SU-DHL-6 (cell line): ENCODE measurements at regions not wholly inside any gene's neighbourhood (a gene's known extent, or its start where the extent isn't known, plus 50 kb on each side); places are given as distances from the start of the nearest gene placed in this dataset.

Experiments used
- EZH2phosphoT487 ChIP-seq: fragments of 200-600 bp; sonication (generic), shearing (Covaris generic); conservative IDR thresholded peaks from 2 replicates; pipeline ENCODE4 v1.6.1; 2018; ENCODE audit warnings: mild to moderate bottlenecking, antibody characterized with exemption, low read length, moderate library complexity, mixed read lengths
- TF ChIP-seq, protein P1 (sequence below): fragments of 200-600 bp; sonication (generic); IDR thresholded peaks from one replicate; pipeline ENCODE4 v1.5.1; 2017; ENCODE audit warnings: antibody characterized with exemption, mild to moderate bottlenecking, low read length, moderate library complexity; ENCODE audit not compliant: insufficient read depth, poor library complexity, severe bottlenecking

DNA sequence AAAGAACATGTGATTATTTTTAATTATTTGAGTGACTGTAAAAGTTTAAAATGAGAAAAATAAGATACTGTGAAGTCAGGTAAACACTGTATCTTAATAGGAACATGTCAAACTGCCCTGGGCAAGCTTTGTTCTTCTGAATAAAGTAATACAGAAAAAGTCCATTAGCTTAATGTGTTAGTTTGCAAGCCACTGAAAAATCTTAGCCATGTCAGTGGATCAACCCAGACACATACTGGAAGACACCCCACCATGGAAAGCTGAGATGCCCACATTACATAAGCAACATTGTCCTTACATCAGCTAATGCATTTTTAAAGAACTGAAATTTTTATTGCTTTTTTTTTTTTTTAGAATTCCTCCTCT lies 155.2 kb downstream of the BBOX1 start:
- TF ChIP-seq EZH2phosphoT487 = no peak
- TF ChIP-seq, protein P1, sequence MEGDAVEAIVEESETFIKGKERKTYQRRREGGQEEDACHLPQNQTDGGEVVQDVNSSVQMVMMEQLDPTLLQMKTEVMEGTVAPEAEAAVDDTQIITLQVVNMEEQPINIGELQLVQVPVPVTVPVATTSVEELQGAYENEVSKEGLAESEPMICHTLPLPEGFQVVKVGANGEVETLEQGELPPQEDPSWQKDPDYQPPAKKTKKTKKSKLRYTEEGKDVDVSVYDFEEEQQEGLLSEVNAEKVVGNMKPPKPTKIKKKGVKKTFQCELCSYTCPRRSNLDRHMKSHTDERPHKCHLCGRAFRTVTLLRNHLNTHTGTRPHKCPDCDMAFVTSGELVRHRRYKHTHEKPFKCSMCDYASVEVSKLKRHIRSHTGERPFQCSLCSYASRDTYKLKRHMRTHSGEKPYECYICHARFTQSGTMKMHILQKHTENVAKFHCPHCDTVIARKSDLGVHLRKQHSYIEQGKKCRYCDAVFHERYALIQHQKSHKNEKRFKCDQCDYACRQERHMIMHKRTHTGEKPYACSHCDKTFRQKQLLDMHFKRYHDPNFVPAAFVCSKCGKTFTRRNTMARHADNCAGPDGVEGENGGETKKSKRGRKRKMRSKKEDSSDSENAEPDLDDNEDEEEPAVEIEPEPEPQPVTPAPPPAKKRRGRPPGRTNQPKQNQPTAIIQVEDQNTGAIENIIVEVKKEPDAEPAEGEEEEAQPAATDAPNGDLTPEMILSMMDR = no peak
